WTC11 (cell line): ENCODE measurements at regions not wholly inside any gene's neighbourhood (a gene's known extent, or its start where the extent isn't known, plus 50 kb on each side); places are given as distances from the start of the nearest gene placed in this dataset.

Source experiments
- ATAC-seq: fragments of 200-7000 bp; cut with Tn5 transposase; 2 replicates; pipeline ENCODE4 v1.10.0; 2021; ENCODE audit warnings: mild to moderate bottlenecking, moderate library complexity
- CTCF ChIA-PET: fragments of 300-600 bp; sonication (Branson Sonifier 250); formaldehyde crosslinking; loops from one replicate; lab custom pipeline; 2021; ENCODE audit warnings: antibody characterized with exemption; lab: Charles Lee
- POLR2A ChIA-PET: fragments of 350-600 bp; sonication (Branson Sonifier 250); formaldehyde crosslinking; loops from one replicate; lab custom pipeline; 2021; ENCODE audit warnings: antibody characterized with exemption; lab: Charles Lee
- DNase-seq: peaks from one replicate; pipeline ENCODE4 v3.0.0; 2021; ENCODE audit warnings: low spot score
- H3K27ac Mint-ChIP-seq: 2 replicates; pipeline ENCODE4 v1.8.0; 2021; ENCODE audit warnings: mixed read lengths
- H3K27me3 Mint-ChIP-seq: 2 replicates; pipeline ENCODE4 v1.8.0; 2021; ENCODE audit warnings: low read depth, mild to moderate bottlenecking, moderate library complexity, mixed read lengths
- H3K36me3 Mint-ChIP-seq: 2 replicates; pipeline ENCODE4 v1.8.0; 2021; ENCODE audit warnings: mixed read lengths
- H3K4me1 Mint-ChIP-seq: 2 replicates; pipeline ENCODE4 v1.8.0; 2022; ENCODE audit warnings: mixed read lengths
- H3K4me3 Mint-ChIP-seq: 2 replicates; pipeline ENCODE4 v1.8.0; 2021; ENCODE audit warnings: mild to moderate bottlenecking, moderate library complexity, mixed read lengths
- H3K9me3 Mint-ChIP-seq: 2 replicates; pipeline ENCODE4 v1.8.0; 2021; ENCODE audit warnings: mixed read lengths
- ESRRA ChIP-seq: sonication (generic); formaldehyde crosslinking; IDR thresholded peaks from 2 replicates; pipeline ENCODE4 v1.8.1; 2022; ENCODE audit warnings: mild to moderate bottlenecking, missing genetic modification reagents, borderline replicate concordance
- ETV6 ChIP-seq: sonication (generic); formaldehyde crosslinking; IDR thresholded peaks from 2 replicates; pipeline ENCODE4 v1.8.1; 2022; ENCODE audit warnings: mild to moderate bottlenecking, missing genetic modification reagents
- HMGA2 ChIP-seq: fragments of 250-450 bp; sonication (Bioruptor Pico); IDR thresholded peaks from 2 replicates; pipeline ENCODE4 v1.4.0; 2021; ENCODE audit warnings: mild to moderate bottlenecking, moderate library complexity
- IRF2 ChIP-seq: sonication (generic); formaldehyde crosslinking; IDR thresholded peaks from 2 replicates; pipeline ENCODE4 v1.8.0; 2022; ENCODE audit warnings: low read depth, missing genetic modification reagents, borderline replicate concordance
- KAT7 ChIP-seq: sonication (generic); formaldehyde crosslinking; IDR thresholded peaks from 2 replicates; pipeline ENCODE4 v1.8.1; 2023; ENCODE audit warnings: missing genetic modification reagents, mild to moderate bottlenecking, borderline replicate concordance
- NFE2L1 ChIP-seq: sonication (generic); formaldehyde crosslinking; IDR thresholded peaks from 2 replicates; pipeline ENCODE4 v1.8.1; 2023; ENCODE audit warnings: missing genetic modification reagents
- OVOL2 ChIP-seq: fragments of 250-450 bp; sonication (Bioruptor Pico); IDR thresholded peaks from 2 replicates; pipeline ENCODE4 v1.9.0; 2021; ENCODE audit warnings: mild to moderate bottlenecking, borderline replicate concordance
- RELA ChIP-seq: sonication (generic); formaldehyde crosslinking; IDR thresholded peaks from 2 replicates; pipeline ENCODE4 v1.8.1; 2022; ENCODE audit warnings: missing genetic modification reagents, mild to moderate bottlenecking, borderline replicate concordance
- SMAD3 ChIP-seq: sonication (generic); formaldehyde crosslinking; IDR thresholded peaks from 2 replicates; pipeline ENCODE4 v1.8.0; 2022; ENCODE audit warnings: missing genetic modification reagents, mild to moderate bottlenecking, borderline replicate concordance
- TCF7 ChIP-seq: sonication (generic); formaldehyde crosslinking; IDR thresholded peaks from 2 replicates; pipeline ENCODE4 v1.8.0; 2022; ENCODE audit warnings: mild to moderate bottlenecking, low read depth, missing genetic modification reagents, moderate library complexity
- TP53 ChIP-seq: sonication (generic); formaldehyde crosslinking; IDR thresholded peaks from 2 replicates; pipeline ENCODE4 v1.8.1; 2023; ENCODE audit warnings: mild to moderate bottlenecking, missing genetic modification reagents
- ZNF263 ChIP-seq: sonication (generic); formaldehyde crosslinking; IDR thresholded peaks from 2 replicates; pipeline ENCODE4 v1.8.1; 2022; ENCODE audit warnings: low read depth, mild to moderate bottlenecking, moderate library complexity, missing genetic modification reagents
- ZNF317 ChIP-seq: sonication (generic); formaldehyde crosslinking; IDR thresholded peaks from 2 replicates; pipeline ENCODE4 v1.8.1; 2023; ENCODE audit warnings: low read depth, mild to moderate bottlenecking, moderate library complexity, missing genetic modification reagents, borderline replicate concordance
- ZNF671 ChIP-seq: fragments of 250-450 bp; sonication (Bioruptor Pico); IDR thresholded peaks from 2 replicates; pipeline ENCODE4 v1.8.0; 2021; ENCODE audit warnings: mild to moderate bottlenecking
- TF ChIP-seq, protein P1 (sequence below): fragments of 250-450 bp; sonication (Bioruptor Pico); IDR thresholded peaks from 2 replicates; pipeline ENCODE4 v1.9.0; 2021; ENCODE audit warnings: moderate library complexity, mild to moderate bottlenecking, inconsistent platforms, borderline replicate concordance
- TF ChIP-seq, protein P2 (sequence below): fragments of 250-450 bp; sonication (Bioruptor Pico); IDR thresholded peaks from 2 replicates; pipeline ENCODE4 v1.9.0; 2021; ENCODE audit warnings: mild to moderate bottlenecking
- TF ChIP-seq, protein P3 (sequence below): sonication (generic); formaldehyde crosslinking; IDR thresholded peaks from 2 replicates; pipeline ENCODE4 v1.8.1; 2022; ENCODE audit warnings: missing genetic modification reagents, borderline replicate concordance
- TF ChIP-seq, protein P4 (sequence below): fragments of 250-450 bp; sonication (Bioruptor Pico); IDR thresholded peaks from 2 replicates; pipeline ENCODE4 v1.9.0; 2021; ENCODE audit warnings: mild to moderate bottlenecking
- TF ChIP-seq, protein P5 (sequence below): sonication (generic); formaldehyde crosslinking; IDR thresholded peaks from 2 replicates; pipeline ENCODE4 v1.8.0; 2023; ENCODE audit warnings: missing genetic modification reagents
- TF ChIP-seq, protein P6 (sequence below): sonication (generic); formaldehyde crosslinking; IDR thresholded peaks from 2 replicates; pipeline ENCODE4 v1.8.1; 2023; ENCODE audit warnings: mild to moderate bottlenecking, missing genetic modification reagents
- TF ChIP-seq, protein P7 (sequence below): fragments of 250-450 bp; sonication (Bioruptor Pico); IDR thresholded peaks from 2 replicates; pipeline ENCODE4 v1.8.0; 2021; ENCODE audit warnings: mild to moderate bottlenecking
- TF ChIP-seq, protein P8 (sequence below): sonication (generic); formaldehyde crosslinking; IDR thresholded peaks from 2 replicates; pipeline ENCODE4 v1.8.1; 2023; ENCODE audit warnings: mild to moderate bottlenecking, missing genetic modification reagents, borderline replicate concordance

DNA sequence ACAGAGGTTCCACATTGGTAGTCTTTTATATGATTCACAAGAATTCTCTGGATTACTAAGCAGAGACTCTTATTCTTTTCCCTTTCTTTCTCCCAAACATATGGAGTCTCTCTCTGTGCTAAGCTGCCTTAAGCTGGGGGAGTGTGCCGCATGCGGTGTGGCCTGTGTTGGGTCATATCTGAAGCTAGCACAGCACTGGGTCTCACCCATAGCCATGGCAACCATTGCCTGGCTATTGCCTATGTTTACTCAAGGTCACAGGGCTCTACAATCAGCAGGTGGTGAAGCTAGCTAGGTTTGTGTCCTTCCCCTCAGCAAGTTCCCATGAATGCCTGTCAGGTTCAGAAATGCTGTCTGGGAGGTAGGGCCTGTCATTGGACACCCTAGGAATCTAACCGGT is 73.6 kb upstream of the ZRANB2 start (continued):
- TF ChIP-seq, protein P1, sequence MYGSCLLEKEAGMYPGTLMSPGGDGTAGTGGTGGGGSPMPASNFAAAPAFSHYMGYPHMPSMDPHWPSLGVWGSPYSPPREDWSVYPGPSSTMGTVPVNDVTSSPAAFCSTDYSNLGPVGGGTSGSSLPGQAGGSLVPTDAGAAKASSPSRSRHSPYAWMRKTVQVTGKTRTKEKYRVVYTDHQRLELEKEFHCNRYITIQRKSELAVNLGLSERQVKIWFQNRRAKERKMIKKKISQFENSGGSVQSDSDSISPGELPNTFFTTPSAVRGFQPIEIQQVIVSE (CRISPR knock-in tag): no peak
- TF ChIP-seq IRF2: no peak
- TF ChIP-seq KAT7 (CRISPR knock-in tag): no peak
- TF ChIP-seq, protein P2, sequence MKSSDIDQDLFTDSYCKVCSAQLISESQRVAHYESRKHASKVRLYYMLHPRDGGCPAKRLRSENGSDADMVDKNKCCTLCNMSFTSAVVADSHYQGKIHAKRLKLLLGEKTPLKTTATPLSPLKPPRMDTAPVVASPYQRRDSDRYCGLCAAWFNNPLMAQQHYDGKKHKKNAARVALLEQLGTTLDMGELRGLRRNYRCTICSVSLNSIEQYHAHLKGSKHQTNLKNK (CRISPR knock-in tag): no peak
- no peak for TF ChIP-seq ZNF263 (CRISPR knock-in tag)
- no peak for TF ChIP-seq OVOL2
- TF ChIP-seq TP53 (CRISPR knock-in tag): no peak
- TF ChIP-seq, protein P3, sequence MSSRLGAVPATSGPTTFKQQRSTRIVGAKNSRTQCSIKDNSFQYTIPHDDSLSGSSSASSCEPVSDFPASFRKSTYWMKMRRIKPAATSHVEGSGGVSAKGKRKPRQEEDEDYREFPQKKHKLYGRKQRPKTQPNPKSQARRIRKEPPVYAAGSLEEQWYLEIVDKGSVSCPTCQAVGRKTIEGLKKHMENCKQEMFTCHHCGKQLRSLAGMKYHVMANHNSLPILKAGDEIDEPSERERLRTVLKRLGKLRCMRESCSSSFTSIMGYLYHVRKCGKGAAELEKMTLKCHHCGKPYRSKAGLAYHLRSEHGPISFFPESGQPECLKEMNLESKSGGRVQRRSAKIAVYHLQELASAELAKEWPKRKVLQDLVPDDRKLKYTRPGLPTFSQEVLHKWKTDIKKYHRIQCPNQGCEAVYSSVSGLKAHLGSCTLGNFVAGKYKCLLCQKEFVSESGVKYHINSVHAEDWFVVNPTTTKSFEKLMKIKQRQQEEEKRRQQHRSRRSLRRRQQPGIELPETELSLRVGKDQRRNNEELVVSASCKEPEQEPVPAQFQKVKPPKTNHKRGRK (CRISPR knock-in tag): no peak
- TF ChIP-seq, protein P4, sequence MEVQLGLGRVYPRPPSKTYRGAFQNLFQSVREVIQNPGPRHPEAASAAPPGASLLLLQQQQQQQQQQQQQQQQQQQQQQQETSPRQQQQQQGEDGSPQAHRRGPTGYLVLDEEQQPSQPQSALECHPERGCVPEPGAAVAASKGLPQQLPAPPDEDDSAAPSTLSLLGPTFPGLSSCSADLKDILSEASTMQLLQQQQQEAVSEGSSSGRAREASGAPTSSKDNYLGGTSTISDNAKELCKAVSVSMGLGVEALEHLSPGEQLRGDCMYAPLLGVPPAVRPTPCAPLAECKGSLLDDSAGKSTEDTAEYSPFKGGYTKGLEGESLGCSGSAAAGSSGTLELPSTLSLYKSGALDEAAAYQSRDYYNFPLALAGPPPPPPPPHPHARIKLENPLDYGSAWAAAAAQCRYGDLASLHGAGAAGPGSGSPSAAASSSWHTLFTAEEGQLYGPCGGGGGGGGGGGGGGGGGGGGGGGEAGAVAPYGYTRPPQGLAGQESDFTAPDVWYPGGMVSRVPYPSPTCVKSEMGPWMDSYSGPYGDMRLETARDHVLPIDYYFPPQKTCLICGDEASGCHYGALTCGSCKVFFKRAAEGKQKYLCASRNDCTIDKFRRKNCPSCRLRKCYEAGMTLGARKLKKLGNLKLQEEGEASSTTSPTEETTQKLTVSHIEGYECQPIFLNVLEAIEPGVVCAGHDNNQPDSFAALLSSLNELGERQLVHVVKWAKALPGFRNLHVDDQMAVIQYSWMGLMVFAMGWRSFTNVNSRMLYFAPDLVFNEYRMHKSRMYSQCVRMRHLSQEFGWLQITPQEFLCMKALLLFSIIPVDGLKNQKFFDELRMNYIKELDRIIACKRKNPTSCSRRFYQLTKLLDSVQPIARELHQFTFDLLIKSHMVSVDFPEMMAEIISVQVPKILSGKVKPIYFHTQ: no peak
- TF ChIP-seq, all 79 proteins: peak for 0

DNA sequence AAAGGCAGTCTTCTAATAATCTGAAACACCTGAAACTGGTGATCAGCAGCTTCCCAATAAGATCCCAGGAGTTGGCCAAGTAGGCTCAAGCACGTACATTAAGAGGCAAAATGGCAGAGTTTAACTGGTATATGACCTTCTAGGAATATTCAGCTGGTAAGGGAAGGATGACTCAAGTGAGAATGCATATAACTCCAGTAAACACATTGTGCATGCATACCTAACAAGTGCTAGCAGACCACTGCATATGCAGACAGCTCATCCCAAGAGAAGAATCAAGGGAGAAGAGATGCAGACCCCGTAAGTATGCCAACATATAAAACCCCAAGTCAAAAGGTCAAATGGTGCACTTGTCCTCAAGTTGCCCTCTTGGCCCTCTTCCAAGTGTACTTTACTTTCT is 73.0 kb upstream of the ZRANB2 start:
- DNase-seq (no peak), ATAC-seq (no peak)
- Mint-ChIP-seq H3K4me1 (no peaks in the 10 kb centered on the region; the same call in 1 of the 2 replicates), H3K9me3 (peaks cover 11% of the 10 kb centered on the region), H3K27ac (no peak overlapping the region), H3K36me3 (no peaks in the 10 kb centered on the region), H3K27me3 (no peaks in the 10 kb centered on the region), H3K4me3 (no peak overlapping the region)
- ChIA-PET CTCF (no interaction called here), POLR2A (no interaction called here)
- TF ChIP-seq NFE2L1 (CRISPR knock-in tag): no peak
- TF ChIP-seq ETV6 (CRISPR knock-in tag): no peak
- TF ChIP-seq, protein P5, sequence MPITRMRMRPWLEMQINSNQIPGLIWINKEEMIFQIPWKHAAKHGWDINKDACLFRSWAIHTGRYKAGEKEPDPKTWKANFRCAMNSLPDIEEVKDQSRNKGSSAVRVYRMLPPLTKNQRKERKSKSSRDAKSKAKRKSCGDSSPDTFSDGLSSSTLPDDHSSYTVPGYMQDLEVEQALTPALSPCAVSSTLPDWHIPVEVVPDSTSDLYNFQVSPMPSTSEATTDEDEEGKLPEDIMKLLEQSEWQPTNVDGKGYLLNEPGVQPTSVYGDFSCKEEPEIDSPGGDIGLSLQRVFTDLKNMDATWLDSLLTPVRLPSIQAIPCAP (CRISPR knock-in tag): no peak
- no peak for TF ChIP-seq TCF7 (CRISPR knock-in tag)
- TF ChIP-seq, protein P6, sequence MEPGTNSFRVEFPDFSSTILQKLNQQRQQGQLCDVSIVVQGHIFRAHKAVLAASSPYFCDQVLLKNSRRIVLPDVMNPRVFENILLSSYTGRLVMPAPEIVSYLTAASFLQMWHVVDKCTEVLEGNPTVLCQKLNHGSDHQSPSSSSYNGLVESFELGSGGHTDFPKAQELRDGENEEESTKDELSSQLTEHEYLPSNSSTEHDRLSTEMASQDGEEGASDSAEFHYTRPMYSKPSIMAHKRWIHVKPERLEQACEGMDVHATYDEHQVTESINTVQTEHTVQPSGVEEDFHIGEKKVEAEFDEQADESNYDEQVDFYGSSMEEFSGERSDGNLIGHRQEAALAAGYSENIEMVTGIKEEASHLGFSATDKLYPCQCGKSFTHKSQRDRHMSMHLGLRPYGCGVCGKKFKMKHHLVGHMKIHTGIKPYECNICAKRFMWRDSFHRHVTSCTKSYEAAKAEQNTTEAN (CRISPR knock-in tag): no peak
- TF ChIP-seq HMGA2 (CRISPR knock-in tag): no peak
- TF ChIP-seq, protein P7, sequence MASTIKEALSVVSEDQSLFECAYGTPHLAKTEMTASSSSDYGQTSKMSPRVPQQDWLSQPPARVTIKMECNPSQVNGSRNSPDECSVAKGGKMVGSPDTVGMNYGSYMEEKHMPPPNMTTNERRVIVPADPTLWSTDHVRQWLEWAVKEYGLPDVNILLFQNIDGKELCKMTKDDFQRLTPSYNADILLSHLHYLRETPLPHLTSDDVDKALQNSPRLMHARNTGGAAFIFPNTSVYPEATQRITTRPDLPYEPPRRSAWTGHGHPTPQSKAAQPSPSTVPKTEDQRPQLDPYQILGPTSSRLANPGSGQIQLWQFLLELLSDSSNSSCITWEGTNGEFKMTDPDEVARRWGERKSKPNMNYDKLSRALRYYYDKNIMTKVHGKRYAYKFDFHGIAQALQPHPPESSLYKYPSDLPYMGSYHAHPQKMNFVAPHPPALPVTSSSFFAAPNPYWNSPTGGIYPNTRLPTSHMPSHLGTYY (CRISPR knock-in tag): no peak
- no peak for TF ChIP-seq RELA (CRISPR knock-in tag)
- TF ChIP-seq, protein P8, sequence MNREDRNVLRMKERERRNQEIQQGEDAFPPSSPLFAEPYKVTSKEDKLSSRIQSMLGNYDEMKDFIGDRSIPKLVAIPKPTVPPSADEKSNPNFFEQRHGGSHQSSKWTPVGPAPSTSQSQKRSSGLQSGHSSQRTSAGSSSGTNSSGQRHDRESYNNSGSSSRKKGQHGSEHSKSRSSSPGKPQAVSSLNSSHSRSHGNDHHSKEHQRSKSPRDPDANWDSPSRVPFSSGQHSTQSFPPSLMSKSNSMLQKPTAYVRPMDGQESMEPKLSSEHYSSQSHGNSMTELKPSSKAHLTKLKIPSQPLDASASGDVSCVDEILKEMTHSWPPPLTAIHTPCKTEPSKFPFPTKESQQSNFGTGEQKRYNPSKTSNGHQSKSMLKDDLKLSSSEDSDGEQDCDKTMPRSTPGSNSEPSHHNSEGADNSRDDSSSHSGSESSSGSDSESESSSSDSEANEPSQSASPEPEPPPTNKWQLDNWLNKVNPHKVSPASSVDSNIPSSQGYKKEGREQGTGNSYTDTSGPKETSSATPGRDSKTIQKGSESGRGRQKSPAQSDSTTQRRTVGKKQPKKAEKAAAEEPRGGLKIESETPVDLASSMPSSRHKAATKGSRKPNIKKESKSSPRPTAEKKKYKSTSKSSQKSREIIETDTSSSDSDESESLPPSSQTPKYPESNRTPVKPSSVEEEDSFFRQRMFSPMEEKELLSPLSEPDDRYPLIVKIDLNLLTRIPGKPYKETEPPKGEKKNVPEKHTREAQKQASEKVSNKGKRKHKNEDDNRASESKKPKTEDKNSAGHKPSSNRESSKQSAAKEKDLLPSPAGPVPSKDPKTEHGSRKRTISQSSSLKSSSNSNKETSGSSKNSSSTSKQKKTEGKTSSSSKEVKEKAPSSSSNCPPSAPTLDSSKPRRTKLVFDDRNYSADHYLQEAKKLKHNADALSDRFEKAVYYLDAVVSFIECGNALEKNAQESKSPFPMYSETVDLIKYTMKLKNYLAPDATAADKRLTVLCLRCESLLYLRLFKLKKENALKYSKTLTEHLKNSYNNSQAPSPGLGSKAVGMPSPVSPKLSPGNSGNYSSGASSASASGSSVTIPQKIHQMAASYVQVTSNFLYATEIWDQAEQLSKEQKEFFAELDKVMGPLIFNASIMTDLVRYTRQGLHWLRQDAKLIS (CRISPR knock-in tag): no peak
- no peak for TF ChIP-seq ESRRA (CRISPR knock-in tag)
- TF ChIP-seq SMAD3 (CRISPR knock-in tag): no peak
- TF ChIP-seq ZNF671 (CRISPR knock-in tag): no peak
- no peak for TF ChIP-seq ZNF317
